Parathyroid adenoma (tissue), 2 donors: ENCODE measurements at regions not wholly inside any gene's neighbourhood (a gene's known extent, or its start where the extent isn't known, plus 50 kb on each side); places are given as distances from the start of the nearest gene placed in this dataset.

ENCODE experiments used
- H2AFZ ChIP-seq: fragments of 300-600 bp; sonication (generic); one replicate; pipeline ENCODE4 v1.7.0; 2017; ENCODE audit warnings: antibody characterized with exemption, mild to moderate bottlenecking
- H3K27ac ChIP-seq: fragments of 300-600 bp; sonication (generic); one replicate; pipeline ENCODE4 v1.7.0; 2017
- H3K27me3 ChIP-seq: fragments of 300-600 bp; sonication (generic); one replicate; pipeline ENCODE4 v1.7.0; 2017; ENCODE audit warnings: low read length; ENCODE audit not compliant: control insufficient read depth, insufficient read depth
- H3K36me3 ChIP-seq: fragments of 300-600 bp; sonication (generic); one replicate; pipeline ENCODE4 v1.7.0; 2017; ENCODE audit warnings: low read length; ENCODE audit not compliant: control insufficient read depth, insufficient read depth
- H3K4me1 ChIP-seq: fragments of 300-600 bp; sonication (generic); one replicate; pipeline ENCODE4 v1.7.0; 2017; ENCODE audit warnings: control low read depth
- H3K4me2 ChIP-seq: fragments of 300-600 bp; sonication (generic); one replicate; pipeline ENCODE4 v1.7.0; 2017; ENCODE audit warnings: low read length
- H3K4me3 ChIP-seq: fragments of 300-600 bp; sonication (generic); one replicate; pipeline ENCODE4 v1.7.0; 2017; ENCODE audit warnings: low read depth, low read length
- H3K79me2 ChIP-seq: fragments of 300-600 bp; sonication (generic); one replicate; pipeline ENCODE4 v1.7.0; 2017; ENCODE audit warnings: control low read depth
- H3K9ac ChIP-seq: fragments of 300-600 bp; sonication (generic); one replicate; pipeline ENCODE4 v1.7.0; 2017; ENCODE audit warnings: mild to moderate bottlenecking
- H3K9me3 ChIP-seq: fragments of 300-600 bp; sonication (generic); one replicate; pipeline ENCODE4 v1.7.0; 2017; ENCODE audit warnings: low read length; ENCODE audit not compliant: control insufficient read depth
- CTCF ChIP-seq: fragments of 300-600 bp; sonication (generic); IDR thresholded peaks from one replicate; pipeline ENCODE4 v1.7.0; 2017; ENCODE audit warnings: antibody characterized with exemption, mild to moderate bottlenecking
- donor health status: primary hyperparathyroidism.

- TF ChIP-seq CTCF, result no peak
- H3K9me3 ChIP-seq, result no peaks in the 10 kb centered on the region
Observed at GRCh38 chrX:6472652-6473342, 62.1 kb downstream of the VCX3A start.

GRCh38 chrX:6468706-6469105, 66.2 kb downstream of the VCX3A start:
- TF ChIP-seq CTCF, result no peak
- Histone ChIP-seq H3K9me3 (no peaks in the 10 kb centered on the region), H3K27ac (no peak overlapping the region), H3K36me3 (no peaks in the 10 kb centered on the region), H3K9ac (no peak overlapping the region), H2AFZ (no peak overlapping the region), H3K4me1 (no peaks in the 10 kb centered on the region), H3K79me2 (no peaks in the 10 kb centered on the region), H3K4me3 (no peak overlapping the region), H3K27me3 (no peaks in the 10 kb centered on the region), H3K4me2 (no peak overlapping the region)

More at GRCh38 chrX:6472652-6473342, 62.1 kb downstream of the VCX3A start:
- Histone ChIP-seq H3K4me2 (no peak overlapping the region), H3K4me1 (no peaks in the 10 kb centered on the region), H3K9ac (no peak overlapping the region), H2AFZ (no peak overlapping the region), H3K36me3 (no peaks in the 10 kb centered on the region), H3K4me3 (no peak overlapping the region), H3K79me2 (no peaks in the 10 kb centered on the region), H3K27ac (no peak overlapping the region), H3K27me3 (no peaks in the 10 kb centered on the region)

GRCh38 chrX:6465756-6466155, 69.2 kb downstream of the VCX3A start:
- no peaks in the 10 kb centered on the region for H3K27me3 ChIP-seq
- H2AFZ ChIP-seq, result no peak overlapping the region
- H3K27ac ChIP-seq, result no peak overlapping the region
- no peak for TF ChIP-seq CTCF
- H3K9me3 ChIP-seq, result no peaks in the 10 kb centered on the region
- no peaks in the 10 kb centered on the region for H3K4me1 ChIP-seq
- H3K79me2 ChIP-seq, result no peaks in the 10 kb centered on the region
- H3K4me3 ChIP-seq, result no peak overlapping the region
- no peaks in the 10 kb centered on the region for H3K36me3 ChIP-seq
- no peak overlapping the region for H3K9ac ChIP-seq
- H3K4me2 ChIP-seq, result no peak overlapping the region

- no peaks in the 10 kb centered on the region for H3K36me3 ChIP-seq
- H2AFZ ChIP-seq, result no peak overlapping the region
- no peak overlapping the region for H3K27ac ChIP-seq
- H3K4me2 ChIP-seq, result no peak overlapping the region
- no peaks in the 10 kb centered on the region for H3K79me2 ChIP-seq
- no peak overlapping the region for H3K4me3 ChIP-seq
- H3K9me3 ChIP-seq, result no peaks in the 10 kb centered on the region
- H3K27me3 ChIP-seq, result no peaks in the 10 kb centered on the region
- no peak overlapping the region for H3K9ac ChIP-seq
- no peaks in the 10 kb centered on the region for H3K4me1 ChIP-seq
- no peak for TF ChIP-seq CTCF
Observed at GRCh38 chrX:6464726-6465125, 70.2 kb downstream of the VCX3A start.

GRCh38 chrX:6460893-6461490, 73.9 kb downstream of the VCX3A start:
- Histone ChIP-seq H3K9ac (no peak overlapping the region), H3K27me3 (no peaks in the 10 kb centered on the region), H3K27ac (no peak overlapping the region), H3K9me3 (no peaks in the 10 kb centered on the region), H3K79me2 (no peaks in the 10 kb centered on the region), H3K36me3 (no peaks in the 10 kb centered on the region), H3K4me1 (no peaks in the 10 kb centered on the region), H2AFZ (no peak overlapping the region), H3K4me2 (no peak overlapping the region), H3K4me3 (no peak overlapping the region)
- no peak for TF ChIP-seq CTCF
